H1 (cell line): ENCODE measurements at regions not wholly inside any gene's neighbourhood (a gene's known extent, or its start where the extent isn't known, plus 50 kb on each side); places are given as distances from the start of the nearest gene placed in this dataset.

ENCODE experiments used
- BACH1 ChIP-seq: IDR thresholded peaks from 2 replicates; pipeline ENCODE4 v1.6.1; 2012; ENCODE audit warnings: low read length, improper control_type of control experiment
- CHD2 ChIP-seq: IDR thresholded peaks from 2 replicates; pipeline ENCODE4 v1.6.1; 2012; ENCODE audit warnings: low read length, improper control_type of control experiment
- FOSL1 ChIP-seq: IDR thresholded peaks from 2 replicates; pipeline ENCODE4 v1.6.1; 2011; ENCODE audit warnings: mild to moderate bottlenecking, low read depth, low read length, moderate library complexity; ENCODE audit not compliant: insufficient read depth
- KDM5A ChIP-seq: fragments of 200-600 bp; IDR thresholded peaks from 2 replicates; pipeline ENCODE4 v1.7.1; 2012; ENCODE audit warnings: mild to moderate bottlenecking, low read length, inconsistent platforms, mixed read lengths
- POLR2A ChIP-seq, 2 experiments: IDR thresholded peaks; 1 replicate in 1 of 2; 2 replicates in 1 of 2; pipeline ENCODE4 v1.6.1; 2011; ENCODE audit warnings: low read depth in 2 of 2, low read length in 2 of 2, mild to moderate bottlenecking in 2 of 2; ENCODE audit errors: control extremely low read depth in 1 of 2
- TF ChIP-seq, protein P1 (sequence below): IDR thresholded peaks from 2 replicates; pipeline ENCODE4 v1.6.1; 2012; ENCODE audit warnings: inconsistent platforms

DNA sequence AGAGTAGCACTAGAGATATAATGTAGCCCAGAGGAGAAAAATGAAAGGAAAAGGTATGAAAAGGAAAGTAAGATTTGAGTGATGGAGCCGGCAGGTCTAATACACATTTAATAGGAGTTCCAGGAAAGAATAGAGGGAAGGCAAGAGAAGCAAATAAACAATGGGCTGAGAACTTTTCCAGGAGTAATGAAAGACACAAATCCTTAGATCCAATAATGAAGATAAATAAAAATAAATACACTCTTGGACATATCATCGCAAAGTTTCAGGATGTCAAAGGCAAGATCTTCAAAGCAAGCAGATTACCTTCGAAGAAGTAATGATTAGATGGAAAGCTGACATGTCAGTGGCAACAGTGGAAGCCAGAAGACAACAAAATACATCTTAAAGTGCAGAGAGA is 102.0 kb upstream of the YWHAQ start (continued):
- TF ChIP-seq KDM5A = no peak
- TF ChIP-seq CHD2 = no peak
- no peak for TF ChIP-seq FOSL1
- TF ChIP-seq BACH1 = no peak
- TF ChIP-seq, protein P1, sequence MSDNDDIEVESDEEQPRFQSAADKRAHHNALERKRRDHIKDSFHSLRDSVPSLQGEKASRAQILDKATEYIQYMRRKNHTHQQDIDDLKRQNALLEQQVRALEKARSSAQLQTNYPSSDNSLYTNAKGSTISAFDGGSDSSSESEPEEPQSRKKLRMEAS = no peak
- no peak for TF ChIP-seq POLR2A (IDR thresholded peaks at IDR 0.05; ENCODE audit: control extremely low read depth in 1 of 2, low read depth in 2 of 2, low read length in 2 of 2)
